SJSA1 (cell line): ENCODE measurements at regions not wholly inside any gene's neighbourhood (a gene's known extent, or its start where the extent isn't known, plus 50 kb on each side); places are given as distances from the start of the nearest gene placed in this dataset.

Experiments
- DNase-seq, 2 experiments: peaks; one replicate each; pipeline ENCODE4 v3.0.0-alpha.2; 2015 to 2020; ENCODE audit warnings: low spot score in 2 of 2, low read depth in 1 of 2
- H3K27ac ChIP-seq: fragments of 250-450 bp; sonication (Bioruptor Pico); 2 replicates; pipeline ENCODE4 v1.5.1; 2020; ENCODE audit warnings: mild to moderate bottlenecking, moderate library complexity
- H3K27me3 ChIP-seq: fragments of 250-450 bp; sonication (Bioruptor Pico); replicated peaks from 2 replicates; pipeline ENCODE4 v1.5.1; 2020; ENCODE audit warnings: mild to moderate bottlenecking, moderate library complexity
- H3K36me3 ChIP-seq: fragments of 250-450 bp; sonication (Bioruptor Pico); 2 replicates; pipeline ENCODE4 v1.5.1; 2020; ENCODE audit warnings: mild to moderate bottlenecking
- H3K4me1 ChIP-seq: fragments of 250-450 bp; sonication (Bioruptor Pico); replicated peaks from 2 replicates; pipeline ENCODE4 v1.6.1; 2021; ENCODE audit warnings: mild to moderate bottlenecking
- H3K4me3 ChIP-seq: fragments of 250-450 bp; sonication (Bioruptor Pico); 2 replicates; pipeline ENCODE4 v1.5.1; 2020; ENCODE audit warnings: mild to moderate bottlenecking
- H3K9me3 ChIP-seq: fragments of 250-450 bp; sonication (Bioruptor Pico); replicated peaks from 2 replicates; pipeline ENCODE4 v1.5.1; 2020; ENCODE audit warnings: mild to moderate bottlenecking

- no peak for DNase-seq
- H3K27me3 ChIP-seq = no peaks in the 10 kb centered on the region
- no peaks in the 10 kb centered on the region for H3K9me3 ChIP-seq
- H3K4me3 ChIP-seq = no peak overlapping the region
- no peaks in the 10 kb centered on the region for H3K36me3 ChIP-seq
- no peaks in the 10 kb centered on the region; the same call in 1 of the 2 replicates for H3K4me1 ChIP-seq
- no peak overlapping the region for H3K27ac ChIP-seq
Measured at GRCh38 chr13:97568850-97569249, 134.9 kb downstream of the RAP2A start.

- no peaks in the 10 kb centered on the region for H3K27me3 ChIP-seq
- H3K9me3 ChIP-seq = no peaks in the 10 kb centered on the region
- no peaks in the 10 kb centered on the region; the same call in 1 of the 2 replicates for H3K4me1 ChIP-seq
- H3K27ac ChIP-seq = no peak overlapping the region
- no peak overlapping the region for H3K4me3 ChIP-seq
- no peak for DNase-seq
- no peaks in the 10 kb centered on the region for H3K36me3 ChIP-seq
Measured at GRCh38 chr13:97569841-97570240, 135.9 kb downstream of the RAP2A start.

- Histone ChIP-seq H3K27me3 (no peaks in the 10 kb centered on the region), H3K4me1 (no peaks in the 10 kb centered on the region; the same call in 1 of the 2 replicates), H3K27ac (no peak overlapping the region), H3K36me3 (no peaks in the 10 kb centered on the region), H3K9me3 (no peaks in the 10 kb centered on the region), H3K4me3 (no peak overlapping the region)
- DNase-seq = no peak
Measured at GRCh38 chr13:97570442-97570841, 136.5 kb downstream of the RAP2A start.

- no peaks in the 10 kb centered on the region for H3K36me3 ChIP-seq
- no peak overlapping the region for H3K27ac ChIP-seq
- H3K4me3 ChIP-seq = no peak overlapping the region
- no peaks in the 10 kb centered on the region for H3K27me3 ChIP-seq
- H3K4me1 ChIP-seq = no peaks in the 10 kb centered on the region; the same call in 1 of the 2 replicates
- no peak for DNase-seq
- no peaks in the 10 kb centered on the region for H3K9me3 ChIP-seq
Measured at GRCh38 chr13:97573011-97573410, 139.0 kb downstream of the RAP2A start.

GRCh38 chr13:97574926-97575325 is 141.0 kb downstream of the RAP2A start:
- no peak for DNase-seq
- no peaks in the 10 kb centered on the region for H3K36me3 ChIP-seq
- H3K27ac ChIP-seq = no peak overlapping the region
- H3K4me3 ChIP-seq = no peak overlapping the region
- H3K27me3 ChIP-seq = no peaks in the 10 kb centered on the region
- H3K4me1 ChIP-seq = no peaks in the 10 kb centered on the region
- no peaks in the 10 kb centered on the region for H3K9me3 ChIP-seq

GRCh38 chr13:97577026-97577425 is 143.1 kb downstream of the RAP2A start:
- Histone ChIP-seq H3K27me3 (no peaks in the 10 kb centered on the region), H3K9me3 (no peaks in the 10 kb centered on the region), H3K36me3 (no peaks in the 10 kb centered on the region), H3K4me1 (no peaks in the 10 kb centered on the region), H3K4me3 (no peak overlapping the region), H3K27ac (no peak overlapping the region)
- no peak for DNase-seq

- Histone ChIP-seq H3K36me3 (no peaks in the 10 kb centered on the region), H3K9me3 (no peaks in the 10 kb centered on the region), H3K4me1 (no peaks in the 10 kb centered on the region), H3K4me3 (no peak overlapping the region), H3K27ac (no peak overlapping the region), H3K27me3 (no peaks in the 10 kb centered on the region)
- DNase-seq = no peak
Measured at GRCh38 chr13:97582170-97582569, 148.2 kb downstream of the RAP2A start.

GRCh38 chr13:97583907-97584497 is 150.0 kb downstream of the RAP2A start:
- no peak overlapping the region for H3K27ac ChIP-seq
- H3K4me3 ChIP-seq = no peak overlapping the region
- H3K36me3 ChIP-seq = no peaks in the 10 kb centered on the region
- no peak for DNase-seq
- no peaks in the 10 kb centered on the region for H3K9me3 ChIP-seq
- H3K27me3 ChIP-seq = no peaks in the 10 kb centered on the region
- no peaks in the 10 kb centered on the region for H3K4me1 ChIP-seq

- H3K4me1 ChIP-seq = no peaks in the 10 kb centered on the region
- no peaks in the 10 kb centered on the region for H3K9me3 ChIP-seq
- no peak for DNase-seq
- H3K27ac ChIP-seq = no peak overlapping the region
- no peak overlapping the region for H3K4me3 ChIP-seq
- no peaks in the 10 kb centered on the region for H3K27me3 ChIP-seq
- no peaks in the 10 kb centered on the region for H3K36me3 ChIP-seq
Measured at GRCh38 chr13:97586941-97587340, 153.0 kb downstream of the RAP2A start.

- Histone ChIP-seq H3K4me1 (no peaks in the 10 kb centered on the region), H3K27ac (no peak overlapping the region), H3K9me3 (no peaks in the 10 kb centered on the region), H3K27me3 (no peaks in the 10 kb centered on the region), H3K4me3 (no peak overlapping the region), H3K36me3 (no peaks in the 10 kb centered on the region)
- no peak for DNase-seq
Measured at GRCh38 chr13:97588993-97589392, 155.0 kb downstream of the RAP2A start.

GRCh38 chr13:97600458-97601075 is 166.6 kb downstream of the RAP2A start:
- peak in 1 of 2 experiments; percentile 60 for DNase-seq
- H3K9me3 ChIP-seq = peaks cover 4% of the 10 kb centered on the region; the same call in 1 of the 2 replicates
- H3K27me3 ChIP-seq = no peaks in the 10 kb centered on the region
- no peak overlapping the region for H3K4me3 ChIP-seq
- no peaks in the 10 kb centered on the region for H3K36me3 ChIP-seq
- no peak overlapping the region; the same call in 1 of the 2 replicates for H3K27ac ChIP-seq
- H3K4me1 ChIP-seq = peaks cover 9% of the 10 kb centered on the region

- Histone ChIP-seq H3K36me3 (no peaks in the 10 kb centered on the region), H3K4me1 (no peaks in the 10 kb centered on the region), H3K9me3 (no peaks in the 10 kb centered on the region), H3K27ac (no peak overlapping the region), H3K4me3 (no peak overlapping the region), H3K27me3 (no peaks in the 10 kb centered on the region)
- no peak for DNase-seq
Measured at GRCh38 chr13:97615266-97615665, 181.3 kb downstream of the RAP2A start.

GRCh38 chr13:97616385-97616784 is 182.4 kb downstream of the RAP2A start:
- H3K36me3 ChIP-seq = no peaks in the 10 kb centered on the region
- no peaks in the 10 kb centered on the region for H3K27me3 ChIP-seq
- H3K4me1 ChIP-seq = no peaks in the 10 kb centered on the region
- no peak overlapping the region for H3K4me3 ChIP-seq
- no peak for DNase-seq
- H3K9me3 ChIP-seq = no peaks in the 10 kb centered on the region
- no peak overlapping the region for H3K27ac ChIP-seq

GRCh38 chr13:97621025-97621424 is 187.1 kb downstream of the RAP2A start:
- Histone ChIP-seq H3K27me3 (no peaks in the 10 kb centered on the region), H3K4me3 (no peak overlapping the region), H3K27ac (no peak overlapping the region), H3K4me1 (no peaks in the 10 kb centered on the region), H3K9me3 (no peaks in the 10 kb centered on the region), H3K36me3 (no peaks in the 10 kb centered on the region)
- no peak for DNase-seq

- no peaks in the 10 kb centered on the region for H3K9me3 ChIP-seq
- no peak overlapping the region for H3K27ac ChIP-seq
- DNase-seq = no peak
- H3K27me3 ChIP-seq = no peaks in the 10 kb centered on the region
- no peaks in the 10 kb centered on the region for H3K36me3 ChIP-seq
- H3K4me1 ChIP-seq = no peaks in the 10 kb centered on the region
- H3K4me3 ChIP-seq = no peak overlapping the region
Measured at GRCh38 chr13:97621631-97622030, 187.7 kb downstream of the RAP2A start.
